Breast epithelium (tissue), 3 donors: ENCODE measurements at regions not wholly inside any gene's neighbourhood (a gene's known extent, or its start where the extent isn't known, plus 50 kb on each side); places are given as distances from the start of the nearest gene placed in this dataset.

Experiments
- POLR2A ChIP-seq: fragments of 450-650 bp; IDR thresholded peaks from one replicate; pipeline ENCODE4 v1.6.1; 2016; ENCODE audit warnings: antibody characterized with exemption, mild to moderate bottlenecking, moderate library complexity
- POLR2AphosphoS5 ChIP-seq, 3 donors: sonication (generic); formaldehyde crosslinking; IDR thresholded peaks; one replicate each; pipeline ENCODE4 v1.6.1; 2017; ENCODE audit warnings: antibody characterized with exemption in 3 of 3
- TF ChIP-seq, protein P1 (sequence below), 3 donors: fragments of 450-650 bp; IDR thresholded peaks; one replicate each; pipeline ENCODE4 v1.5.1; 2016 to 2017; ENCODE audit warnings: antibody characterized with exemption in 3 of 3, mild to moderate bottlenecking in 3 of 3, moderate library complexity in 3 of 3

DNA sequence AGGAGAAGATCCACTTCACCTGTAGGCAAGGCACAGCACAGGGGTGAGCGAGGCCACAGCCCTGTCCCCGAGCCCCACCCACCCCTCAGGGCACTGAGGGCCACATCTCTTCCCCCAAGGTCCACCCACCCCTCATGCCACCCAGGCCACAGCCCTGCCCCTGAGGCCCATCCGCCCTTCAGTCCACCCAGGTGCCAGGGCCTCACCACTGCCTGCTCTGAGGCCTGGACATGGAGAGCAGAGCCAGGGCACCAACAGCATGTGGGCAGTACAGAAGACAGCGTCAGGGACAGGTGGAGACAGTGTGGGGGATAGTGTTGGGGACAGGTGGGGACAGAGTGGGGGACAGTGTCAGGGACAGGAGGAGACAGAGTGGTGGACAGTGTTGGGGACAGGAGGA, 138.3 kb downstream of the TMEM121 start:
- TF ChIP-seq POLR2A (no peak), POLR2AphosphoS5 (IDR thresholded peaks at IDR 0.05) (no peak)
- TF ChIP-seq, protein P1, sequence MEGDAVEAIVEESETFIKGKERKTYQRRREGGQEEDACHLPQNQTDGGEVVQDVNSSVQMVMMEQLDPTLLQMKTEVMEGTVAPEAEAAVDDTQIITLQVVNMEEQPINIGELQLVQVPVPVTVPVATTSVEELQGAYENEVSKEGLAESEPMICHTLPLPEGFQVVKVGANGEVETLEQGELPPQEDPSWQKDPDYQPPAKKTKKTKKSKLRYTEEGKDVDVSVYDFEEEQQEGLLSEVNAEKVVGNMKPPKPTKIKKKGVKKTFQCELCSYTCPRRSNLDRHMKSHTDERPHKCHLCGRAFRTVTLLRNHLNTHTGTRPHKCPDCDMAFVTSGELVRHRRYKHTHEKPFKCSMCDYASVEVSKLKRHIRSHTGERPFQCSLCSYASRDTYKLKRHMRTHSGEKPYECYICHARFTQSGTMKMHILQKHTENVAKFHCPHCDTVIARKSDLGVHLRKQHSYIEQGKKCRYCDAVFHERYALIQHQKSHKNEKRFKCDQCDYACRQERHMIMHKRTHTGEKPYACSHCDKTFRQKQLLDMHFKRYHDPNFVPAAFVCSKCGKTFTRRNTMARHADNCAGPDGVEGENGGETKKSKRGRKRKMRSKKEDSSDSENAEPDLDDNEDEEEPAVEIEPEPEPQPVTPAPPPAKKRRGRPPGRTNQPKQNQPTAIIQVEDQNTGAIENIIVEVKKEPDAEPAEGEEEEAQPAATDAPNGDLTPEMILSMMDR (IDR thresholded peaks at IDR 0.05): no peak
